Panc1 (cell line): ENCODE measurements at regions not wholly inside any gene's neighbourhood (a gene's known extent, or its start where the extent isn't known, plus 50 kb on each side); places are given as distances from the start of the nearest gene placed in this dataset.

Experiments used
- ATAC-seq: fragments of 200-7000 bp; cut with Tn5 transposase; 2 replicates; pipeline ENCODE4 v1.9.1; 2020; ENCODE audit warnings: mild to moderate bottlenecking, moderate library complexity
- BruUV-seq: library from RNA; stranded (reverse); fragments of 400-500 nt; replicated peaks from 2 replicates; lab custom pipeline; 2021; lab: Mats Ljungman, UMichigan
- CTCF ChIA-PET: fragments of 300-600 bp; sonication (Branson Sonifier 250); formaldehyde crosslinking; loops from one replicate; lab custom pipeline; 2022; ENCODE audit warnings: antibody characterized with exemption; lab: Charles Lee
- POLR2A ChIA-PET: fragments of 300-600 bp; sonication (Branson Sonifier 250); formaldehyde crosslinking; loops from one replicate; lab custom pipeline; 2022; ENCODE audit warnings: antibody characterized with exemption; lab: Charles Lee
- DNase-seq: peaks from one replicate; pipeline ENCODE4 v3.0.0-alpha.2; 2010; ENCODE audit warnings: low read depth, low spot score
- H3K27ac ChIP-seq: 2 replicates; pipeline ENCODE4 v1.5.1; 2011; ENCODE audit warnings: mild to moderate bottlenecking, low read length, inconsistent platforms
- H3K27me3 ChIP-seq: fragments of 200-500 bp; sonication (Bioruptor generic); 2 replicates; pipeline ENCODE4 v1.6.0; 2014; ENCODE audit warnings: low read length, inconsistent platforms; ENCODE audit not compliant: control insufficient read depth, insufficient read depth
- H3K36me3 ChIP-seq: fragments of 200-500 bp; sonication (Bioruptor generic); 2 replicates; pipeline ENCODE4 v1.5.1; 2014; ENCODE audit warnings: inconsistent platforms, mild to moderate bottlenecking, low read length, moderate library complexity; ENCODE audit not compliant: control insufficient read depth, insufficient read depth
- H3K4me1 ChIP-seq: 2 replicates; pipeline ENCODE4 v1.5.1; 2011; ENCODE audit warnings: inconsistent platforms, mild to moderate bottlenecking, low read length, moderate library complexity; ENCODE audit not compliant: control insufficient read depth, insufficient read depth
- H3K4me3 ChIP-seq, 2 experiments: 2 replicates each; pipeline ENCODE4 v1.5.1; 2011 to 2012; ENCODE audit warnings: low read depth in 2 of 2, low read length in 2 of 2, mild to moderate bottlenecking in 2 of 2, inconsistent platforms in 1 of 2, moderate library complexity in 1 of 2
- H3K9me3 ChIP-seq: fragments of 200-500 bp; sonication (Bioruptor generic); 2 replicates; pipeline ENCODE4 v1.5.1; 2014; ENCODE audit warnings: low read depth, mild to moderate bottlenecking, inconsistent platforms, low read length, moderate library complexity; ENCODE audit not compliant: control insufficient read depth, insufficient read depth
- POLR2AphosphoS5 ChIP-seq: IDR thresholded peaks from 2 replicates; pipeline ENCODE4 v1.6.1; 2012; ENCODE audit warnings: mild to moderate bottlenecking, low read depth, low read length, moderate library complexity
- SIN3A ChIP-seq: IDR thresholded peaks from 2 replicates; pipeline ENCODE4 v1.6.1; 2012; ENCODE audit warnings: low read depth, mild to moderate bottlenecking, low read length, moderate library complexity, borderline replicate concordance; ENCODE audit not compliant: insufficient read depth
- TCF7L2 ChIP-seq: IDR thresholded peaks from 2 replicates; pipeline ENCODE4 v1.6.1; 2011; ENCODE audit warnings: mild to moderate bottlenecking, low read depth, low read length, inconsistent platforms
- in situ Hi-C: cut with HindIII; loops from 2 replicates; pipeline ENCODE4 v1.10.0; 2016; ENCODE audit warnings: low sequenced_read_pairs, low pct_unique_long_range_greater_than_20kb
- intact Hi-C: fragments of 100-400 bp; cut with micrococcal nuclease; formaldehyde crosslinking; loops from one replicate; pipeline ENCODE4 v1.10.0; 2022; ENCODE audit not compliant: unreplicated experiment
- TF ChIP-seq, protein P1 (sequence below), 2 experiments: IDR thresholded peaks; 2 replicates each; pipeline ENCODE4 v1.6.1; 2011 to 2012; ENCODE audit warnings: low read depth in 2 of 2, control low read depth in 1 of 2, low read length in 1 of 2, mild to moderate bottlenecking in 1 of 2, moderate library complexity in 1 of 2; ENCODE audit not compliant: insufficient read depth in 1 of 2
- TF ChIP-seq, protein P2 (sequence below): fragments of 450-650 bp; IDR thresholded peaks from 2 replicates; pipeline ENCODE4 v1.5.1; 2017; ENCODE audit warnings: mild to moderate bottlenecking

DNA sequence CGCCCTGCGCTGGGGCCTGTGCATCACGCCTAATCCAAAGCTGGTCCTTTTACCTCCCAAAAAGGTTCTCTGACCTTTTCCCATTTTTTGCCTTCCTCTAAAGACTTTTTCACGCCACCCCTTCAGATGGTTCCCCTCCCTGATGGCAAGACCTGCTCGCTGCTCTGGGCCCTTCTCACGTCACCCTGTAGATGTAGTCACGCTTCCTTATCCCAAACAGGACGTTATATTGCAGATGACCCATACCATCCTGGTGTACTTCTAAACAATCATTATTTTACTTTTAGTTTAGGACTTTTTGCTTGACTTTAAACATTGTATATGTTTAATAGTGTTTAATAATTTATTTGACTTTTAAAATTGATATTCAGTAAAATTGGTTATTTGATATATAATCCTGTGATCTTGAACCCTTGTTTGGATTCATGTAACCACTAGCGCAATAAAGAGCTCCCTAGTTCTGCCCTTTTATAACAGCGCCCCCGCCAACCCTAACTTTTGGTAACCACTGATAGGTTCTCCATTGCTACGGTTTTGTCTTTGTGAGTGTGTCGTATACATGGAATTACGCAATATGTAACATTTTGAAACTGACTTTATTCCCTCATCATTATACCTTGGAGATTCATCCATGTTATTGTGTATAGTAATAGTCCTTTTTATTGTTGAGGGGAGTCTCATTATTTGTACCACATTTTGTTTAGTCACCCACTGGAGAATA is 159.0 kb upstream of the CHRNA7 start:
- ATAC-seq (peak; percentile 37), DNase-seq (no peak)
- Histone ChIP-seq H3K4me1 (no peaks in the 10 kb centered on the region), H3K36me3 (no peaks in the 10 kb centered on the region), H3K4me3 (peak overlapping the region; percentile 45 to 58), H3K27me3 (no peaks in the 10 kb centered on the region), H3K9me3 (no peaks in the 10 kb centered on the region), H3K27ac (no peak overlapping the region)
- ChIA-PET CTCF (no interaction called here), POLR2A (no interaction called here)
- TF ChIP-seq, protein P1, sequence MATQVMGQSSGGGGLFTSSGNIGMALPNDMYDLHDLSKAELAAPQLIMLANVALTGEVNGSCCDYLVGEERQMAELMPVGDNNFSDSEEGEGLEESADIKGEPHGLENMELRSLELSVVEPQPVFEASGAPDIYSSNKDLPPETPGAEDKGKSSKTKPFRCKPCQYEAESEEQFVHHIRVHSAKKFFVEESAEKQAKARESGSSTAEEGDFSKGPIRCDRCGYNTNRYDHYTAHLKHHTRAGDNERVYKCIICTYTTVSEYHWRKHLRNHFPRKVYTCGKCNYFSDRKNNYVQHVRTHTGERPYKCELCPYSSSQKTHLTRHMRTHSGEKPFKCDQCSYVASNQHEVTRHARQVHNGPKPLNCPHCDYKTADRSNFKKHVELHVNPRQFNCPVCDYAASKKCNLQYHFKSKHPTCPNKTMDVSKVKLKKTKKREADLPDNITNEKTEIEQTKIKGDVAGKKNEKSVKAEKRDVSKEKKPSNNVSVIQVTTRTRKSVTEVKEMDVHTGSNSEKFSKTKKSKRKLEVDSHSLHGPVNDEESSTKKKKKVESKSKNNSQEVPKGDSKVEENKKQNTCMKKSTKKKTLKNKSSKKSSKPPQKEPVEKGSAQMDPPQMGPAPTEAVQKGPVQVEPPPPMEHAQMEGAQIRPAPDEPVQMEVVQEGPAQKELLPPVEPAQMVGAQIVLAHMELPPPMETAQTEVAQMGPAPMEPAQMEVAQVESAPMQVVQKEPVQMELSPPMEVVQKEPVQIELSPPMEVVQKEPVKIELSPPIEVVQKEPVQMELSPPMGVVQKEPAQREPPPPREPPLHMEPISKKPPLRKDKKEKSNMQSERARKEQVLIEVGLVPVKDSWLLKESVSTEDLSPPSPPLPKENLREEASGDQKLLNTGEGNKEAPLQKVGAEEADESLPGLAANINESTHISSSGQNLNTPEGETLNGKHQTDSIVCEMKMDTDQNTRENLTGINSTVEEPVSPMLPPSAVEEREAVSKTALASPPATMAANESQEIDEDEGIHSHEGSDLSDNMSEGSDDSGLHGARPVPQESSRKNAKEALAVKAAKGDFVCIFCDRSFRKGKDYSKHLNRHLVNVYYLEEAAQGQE (IDR thresholded peaks at IDR 0.05; ENCODE audit: insufficient read depth in 1 of 2, low read depth in 2 of 2, low read length in 1 of 2) = no peak
- TF ChIP-seq TCF7L2 (no peak), POLR2AphosphoS5 (no peak), SIN3A (no peak)
- TF ChIP-seq, protein P2, sequence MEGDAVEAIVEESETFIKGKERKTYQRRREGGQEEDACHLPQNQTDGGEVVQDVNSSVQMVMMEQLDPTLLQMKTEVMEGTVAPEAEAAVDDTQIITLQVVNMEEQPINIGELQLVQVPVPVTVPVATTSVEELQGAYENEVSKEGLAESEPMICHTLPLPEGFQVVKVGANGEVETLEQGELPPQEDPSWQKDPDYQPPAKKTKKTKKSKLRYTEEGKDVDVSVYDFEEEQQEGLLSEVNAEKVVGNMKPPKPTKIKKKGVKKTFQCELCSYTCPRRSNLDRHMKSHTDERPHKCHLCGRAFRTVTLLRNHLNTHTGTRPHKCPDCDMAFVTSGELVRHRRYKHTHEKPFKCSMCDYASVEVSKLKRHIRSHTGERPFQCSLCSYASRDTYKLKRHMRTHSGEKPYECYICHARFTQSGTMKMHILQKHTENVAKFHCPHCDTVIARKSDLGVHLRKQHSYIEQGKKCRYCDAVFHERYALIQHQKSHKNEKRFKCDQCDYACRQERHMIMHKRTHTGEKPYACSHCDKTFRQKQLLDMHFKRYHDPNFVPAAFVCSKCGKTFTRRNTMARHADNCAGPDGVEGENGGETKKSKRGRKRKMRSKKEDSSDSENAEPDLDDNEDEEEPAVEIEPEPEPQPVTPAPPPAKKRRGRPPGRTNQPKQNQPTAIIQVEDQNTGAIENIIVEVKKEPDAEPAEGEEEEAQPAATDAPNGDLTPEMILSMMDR = no peak
- in situ Hi-C loops (no loop called here), intact Hi-C loops (no loop called here)
- BruUV-seq = no TSS peak

DNA sequence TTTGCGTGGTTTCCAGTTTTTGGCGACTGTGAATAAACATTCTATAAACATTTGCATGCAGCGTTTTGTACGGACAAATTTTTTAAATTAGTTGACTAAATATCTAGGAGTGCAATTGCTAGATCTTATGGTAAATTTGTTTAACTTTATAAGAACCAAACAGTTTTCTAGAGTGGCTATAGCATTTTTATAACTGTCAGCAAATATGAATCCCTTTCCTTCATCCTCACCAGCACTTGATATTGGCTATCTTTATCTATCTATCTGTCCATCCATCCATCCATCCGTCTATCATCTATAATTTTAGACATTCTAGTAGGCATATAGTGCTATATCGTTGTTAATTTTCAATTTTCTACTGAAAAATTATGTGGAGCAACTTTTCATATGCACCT is 158.4 kb upstream of the CHRNA7 start:
- Histone ChIP-seq H3K36me3 (no peaks in the 10 kb centered on the region), H3K4me1 (no peaks in the 10 kb centered on the region), H3K27ac (no peak overlapping the region), H3K27me3 (no peaks in the 10 kb centered on the region), H3K4me3 (no peak overlapping the region), H3K9me3 (no peaks in the 10 kb centered on the region)
- DNase-seq = no peak
- in situ Hi-C loops = no loop called here
- CTCF ChIA-PET = no interaction called here
- POLR2A ChIA-PET = no interaction called here
- no peak for TF ChIP-seq TCF7L2
- TF ChIP-seq SIN3A = no peak
- TF ChIP-seq, protein P1 (IDR thresholded peaks at IDR 0.05; ENCODE audit: insufficient read depth in 1 of 2, low read depth in 2 of 2, low read length in 1 of 2) = no peak
- TF ChIP-seq, protein P2 = no peak
- TF ChIP-seq POLR2AphosphoS5 = no peak
- no peak for ATAC-seq
- BruUV-seq = no TSS peak
- intact Hi-C loops = no loop called here
